DMS53 (cell line): ENCODE measurements at regions not wholly inside any gene's neighbourhood (a gene's known extent, or its start where the extent isn't known, plus 50 kb on each side); places are given as distances from the start of the nearest gene placed in this dataset.

ENCODE experiments used
- DNase-seq: peaks from one replicate; lab custom pipeline; 2025; lab: John Stamatoyannopoulos, UW

- DNase-seq = no peak
Measured at GRCh38 chr11:19336331-19336730, 95.6 kb upstream of the E2F8 start.

DNA sequence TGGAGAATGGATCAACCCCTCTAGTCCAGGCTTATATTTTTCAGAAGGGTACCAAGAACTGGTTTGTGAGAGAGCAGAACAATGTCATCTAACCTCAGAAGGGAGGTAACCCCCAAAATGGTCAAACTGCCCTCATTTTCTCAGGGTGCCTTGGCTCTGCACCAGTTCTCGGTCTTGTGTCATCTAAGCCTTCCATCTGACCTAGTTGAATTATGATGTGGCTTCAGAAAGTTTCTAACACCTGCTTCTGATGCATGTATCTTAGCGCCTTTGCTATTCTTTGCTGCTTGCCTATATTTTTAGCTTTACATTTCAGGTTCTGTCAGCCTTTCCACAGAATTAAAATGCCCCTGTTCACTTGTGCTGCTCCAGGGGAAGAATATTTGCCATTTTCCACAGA, 91.7 kb upstream of the E2F8 start:
- DNase-seq = no peak

GRCh38 chr11:19330416-19330815, 89.7 kb upstream of the E2F8 start:
- no peak for DNase-seq

DNA sequence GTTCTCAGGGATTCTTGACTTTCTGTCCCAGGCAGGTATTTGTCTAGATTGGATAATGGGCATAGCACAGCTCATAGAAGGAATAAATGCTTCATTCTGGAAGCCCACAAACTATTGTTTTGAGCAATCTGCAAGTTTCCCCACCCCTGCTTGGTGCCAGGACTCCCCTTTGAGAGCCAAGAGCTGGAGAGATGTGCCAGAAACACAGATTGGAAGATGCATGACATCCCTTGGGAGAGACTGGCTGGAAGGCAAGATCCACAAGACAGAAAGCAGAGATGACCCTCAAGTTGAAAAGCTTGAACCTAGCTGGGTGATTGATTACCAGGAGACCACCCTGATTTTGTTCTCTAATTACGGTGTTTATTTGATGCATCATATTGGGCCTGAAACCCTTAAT, 89.2 kb upstream of the E2F8 start:
- DNase-seq = no peak

DNA sequence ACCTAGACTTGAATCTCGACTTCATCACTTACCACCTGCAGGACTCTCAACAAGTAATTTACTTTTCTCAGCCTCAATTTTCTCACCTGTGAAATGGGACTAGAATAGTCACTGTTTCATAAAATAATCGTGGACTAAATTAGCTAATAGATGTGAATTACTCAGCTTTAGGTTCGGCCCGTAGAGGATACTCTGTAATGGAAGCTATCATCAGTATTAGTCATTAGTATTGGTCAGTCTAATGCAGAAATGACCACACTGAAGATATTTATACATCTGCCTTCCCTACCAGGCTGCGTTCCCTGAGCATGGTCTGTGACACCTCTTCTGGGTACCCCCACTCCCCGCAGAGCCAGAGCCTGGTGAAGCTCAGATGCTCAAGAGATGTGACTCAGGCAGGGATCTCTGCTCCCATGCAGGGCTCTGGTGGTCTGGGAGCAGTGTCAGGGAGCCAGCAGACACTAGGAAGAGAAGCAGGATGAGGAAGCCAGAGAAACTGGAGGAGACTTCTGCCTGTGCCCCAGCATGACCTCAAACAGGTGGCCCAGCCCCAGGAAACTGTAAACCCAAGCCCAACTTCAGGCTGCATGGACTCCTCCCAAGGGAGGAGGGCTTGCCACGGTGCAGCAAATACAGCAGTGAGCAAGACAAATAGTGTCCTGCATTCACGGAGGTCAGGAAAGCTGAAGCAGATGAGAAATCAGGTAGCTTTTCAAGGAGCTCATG, 88.0 kb upstream of the E2F8 start:
- DNase-seq = no peak

- no peak for DNase-seq
Measured at GRCh38 chr11:19327280-19327679, 86.5 kb upstream of the E2F8 start.

DNA sequence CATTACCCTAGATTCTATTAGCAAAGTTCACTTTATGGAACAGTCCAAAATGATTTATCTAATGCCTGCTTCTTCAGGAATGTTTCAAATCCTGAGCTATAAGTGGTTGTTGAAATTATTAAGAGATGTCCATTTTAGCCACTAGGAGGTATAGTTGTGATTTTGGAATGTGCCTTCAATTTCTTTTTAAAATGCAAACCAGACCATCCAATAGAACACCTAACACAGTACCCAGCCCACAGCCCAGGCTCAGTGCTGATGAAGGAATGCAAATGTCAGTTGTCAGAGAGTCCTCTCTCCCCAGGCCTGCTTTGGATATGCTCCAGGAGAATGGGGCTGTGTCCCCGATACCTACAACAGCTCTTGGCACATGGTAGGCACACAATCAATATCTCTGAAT, 85.8 kb upstream of the E2F8 start:
- DNase-seq = peak; percentile 19

GRCh38 chr11:19323502-19323901, 82.8 kb upstream of the E2F8 start:
- peak; percentile 17 for DNase-seq

GRCh38 chr11:19321351-19321750, 80.6 kb upstream of the E2F8 start:
- DNase-seq = no peak

GRCh38 chr11:19320827-19321226, 80.1 kb upstream of the E2F8 start:
- no peak for DNase-seq

- no peak for DNase-seq
Measured at GRCh38 chr11:19316434-19316833, 75.7 kb upstream of the E2F8 start.

DNA sequence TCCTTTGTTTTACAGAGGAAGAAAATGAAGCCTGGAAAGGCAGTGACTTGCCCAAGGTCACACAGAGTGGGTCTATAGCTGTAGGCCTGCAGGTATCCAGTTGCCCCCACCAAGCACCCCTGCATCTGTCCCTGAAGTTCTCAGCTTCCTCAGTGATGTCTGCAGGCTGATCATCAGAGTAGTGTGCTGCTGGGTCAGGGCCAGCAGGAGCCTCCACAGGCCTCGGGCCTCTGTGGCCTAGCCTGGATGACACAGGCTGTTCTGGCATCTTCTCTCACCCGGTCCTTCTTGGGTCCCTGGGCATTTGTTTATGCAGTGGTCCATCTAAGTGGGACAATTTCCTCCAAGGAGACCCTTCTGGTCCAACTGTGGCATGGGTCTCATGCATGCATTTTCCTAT, 74.8 kb upstream of the E2F8 start:
- no peak for DNase-seq

- DNase-seq = no peak
Measured at GRCh38 chr11:19313140-19313539, 72.4 kb upstream of the E2F8 start.

GRCh38 chr11:19311308-19312030, 70.7 kb upstream of the E2F8 start:
- peak; percentile 73 for DNase-seq

GRCh38 chr11:19307498-19307897, 66.8 kb upstream of the E2F8 start:
- no peak for DNase-seq

GRCh38 chr11:19306179-19306944, 65.6 kb upstream of the E2F8 start:
- DNase-seq = no peak

DNA sequence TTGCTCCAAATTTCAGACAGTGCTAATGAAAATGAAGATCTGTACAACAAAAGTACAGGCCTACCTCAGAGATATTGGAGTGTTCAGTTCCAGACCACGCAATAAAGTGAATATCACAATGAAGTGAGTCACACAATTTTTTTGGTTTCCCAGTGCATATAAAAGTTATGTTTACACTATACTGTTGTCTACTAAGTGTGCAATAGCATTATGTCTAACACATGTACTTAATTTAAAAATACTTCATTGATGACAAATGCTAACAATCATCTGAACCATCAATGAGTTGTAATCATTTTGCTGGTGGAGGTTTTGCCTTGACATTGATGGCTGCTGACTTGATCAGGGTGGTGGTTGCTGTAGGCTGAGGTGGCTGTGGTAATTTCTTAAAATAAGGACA, 60.6 kb upstream of the E2F8 start:
- DNase-seq = no peak

DNA sequence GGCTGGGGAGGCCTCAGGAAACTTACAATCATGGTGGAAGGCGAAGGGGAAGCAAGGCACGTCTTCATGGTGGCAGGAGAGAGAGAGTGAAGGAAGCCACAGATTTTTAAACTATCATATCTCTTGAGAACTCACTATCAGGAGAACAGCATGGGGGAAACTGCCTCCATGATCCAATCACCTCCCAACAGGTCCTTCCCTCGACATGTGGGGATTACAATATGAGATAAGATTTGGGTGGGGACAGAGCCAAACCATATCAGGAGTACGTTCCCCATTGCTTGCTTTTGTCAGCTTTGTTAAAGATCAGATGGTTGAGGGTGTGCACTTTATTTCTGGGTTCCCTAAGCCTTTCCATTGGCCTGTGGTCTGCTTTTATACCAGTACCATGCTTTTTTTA, 53.7 kb upstream of the E2F8 start:
- no peak for DNase-seq

GRCh38 chr11:19291064-19291463, 50.3 kb upstream of the E2F8 start:
- DNase-seq = no peak
